ENCODE measurements at regions not wholly inside any gene's neighbourhood (a gene's known extent, or its start where the extent isn't known, plus 50 kb on each side); places are given as distances from the start of the nearest gene placed in this dataset.

- no peak for DNase-seq (ENCODE audit: low spot score)
- ChIA-PET POLR2A (ENCODE audit: low non-redundant PET) (no interaction called here), CTCF (no interaction called here)
- H3K27ac ChIP-seq, result no peak overlapping the region
- TF ChIP-seq CTCF (conservative IDR thresholded peaks at IDR 0.05; ENCODE audit: low read depth), result no peak
Measured at GRCh38 chr11:115632061-115632460, 127.8 kb upstream of the CADM1 start.

GRCh38 chr11:115631609-115632008 lies 127.4 kb upstream of the CADM1 start:
- no peak overlapping the region for H3K27ac ChIP-seq
- DNase-seq (ENCODE audit: low spot score), result no peak
- CTCF ChIA-PET, result no interaction called here
- no peak for TF ChIP-seq CTCF (conservative IDR thresholded peaks at IDR 0.05; ENCODE audit: low read depth)
- POLR2A ChIA-PET (ENCODE audit: low non-redundant PET), result no interaction called here

- DNase-seq (ENCODE audit: low spot score), result no peak
- ChIA-PET POLR2A (ENCODE audit: low non-redundant PET) (no interaction called here), CTCF (no interaction called here)
- TF ChIP-seq CTCF (conservative IDR thresholded peaks at IDR 0.05; ENCODE audit: low read depth), result no peak
- H3K27ac ChIP-seq, result no peak overlapping the region
Measured at GRCh38 chr11:115630214-115630613, 126.0 kb upstream of the CADM1 start.

GRCh38 chr11:115629456-115630015 lies 125.3 kb upstream of the CADM1 start:
- POLR2A ChIA-PET (ENCODE audit: low non-redundant PET), result no interaction called here
- CTCF ChIA-PET, result no interaction called here
- no peak for DNase-seq (ENCODE audit: low spot score)

GRCh38 chr11:115627666-115628460 lies 123.6 kb upstream of the CADM1 start:
- POLR2A ChIA-PET (ENCODE audit: low non-redundant PET), result no interaction called here
- no peak overlapping the region for H3K27ac ChIP-seq
- CTCF ChIA-PET, result no interaction called here
- TF ChIP-seq CTCF (conservative IDR thresholded peaks at IDR 0.05; ENCODE audit: low read depth), result no peak
- DNase-seq (ENCODE audit: low spot score), result no peak

More at GRCh38 chr11:115629456-115630015, 125.3 kb upstream of the CADM1 start:
- no peak overlapping the region for H3K27ac ChIP-seq
- no peak for TF ChIP-seq CTCF (conservative IDR thresholded peaks at IDR 0.05; ENCODE audit: low read depth)

GRCh38 chr11:115627071-115627470 lies 122.9 kb upstream of the CADM1 start:
- no peak for TF ChIP-seq CTCF (conservative IDR thresholded peaks at IDR 0.05; ENCODE audit: low read depth)
- ChIA-PET CTCF (no interaction called here), POLR2A (ENCODE audit: low non-redundant PET) (no interaction called here)
- H3K27ac ChIP-seq, result no peak overlapping the region
- DNase-seq (ENCODE audit: low spot score), result no peak
